NCI-H524 (cell line): ENCODE measurements at regions not wholly inside any gene's neighbourhood (a gene's known extent, or its start where the extent isn't known, plus 50 kb on each side); places are given as distances from the start of the nearest gene placed in this dataset.

ENCODE experiments used
- DNase-seq, 2 experiments: peaks; one replicate each; lab custom pipeline; 2025; lab: John Stamatoyannopoulos, UW

DNA sequence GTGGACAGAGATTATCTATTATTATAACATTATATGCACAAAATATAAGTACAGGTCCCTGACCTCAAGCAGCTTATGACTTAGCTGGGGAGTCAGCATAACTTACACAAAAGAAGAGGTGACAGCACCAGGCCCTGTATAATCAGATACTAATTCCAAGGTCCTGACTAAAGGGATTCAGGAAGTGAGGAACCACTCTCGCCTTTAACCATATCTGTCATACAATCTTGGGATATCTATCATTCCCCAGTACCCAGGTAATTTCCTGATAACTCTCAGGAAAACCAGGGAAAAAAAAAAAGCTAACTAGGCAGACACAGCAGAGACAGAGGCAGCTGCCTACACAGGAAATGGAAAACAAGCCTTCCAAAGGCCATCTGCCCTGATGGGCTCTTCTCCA is 78.5 kb upstream of the CAMK1G start:
- no peak for DNase-seq

- DNase-seq: no peak
Observed at GRCh38 chr1:209506101-209506500, 77.4 kb upstream of the CAMK1G start.

GRCh38 chr1:209509039-209509438 is 74.5 kb upstream of the CAMK1G start:
- no peak for DNase-seq

DNA sequence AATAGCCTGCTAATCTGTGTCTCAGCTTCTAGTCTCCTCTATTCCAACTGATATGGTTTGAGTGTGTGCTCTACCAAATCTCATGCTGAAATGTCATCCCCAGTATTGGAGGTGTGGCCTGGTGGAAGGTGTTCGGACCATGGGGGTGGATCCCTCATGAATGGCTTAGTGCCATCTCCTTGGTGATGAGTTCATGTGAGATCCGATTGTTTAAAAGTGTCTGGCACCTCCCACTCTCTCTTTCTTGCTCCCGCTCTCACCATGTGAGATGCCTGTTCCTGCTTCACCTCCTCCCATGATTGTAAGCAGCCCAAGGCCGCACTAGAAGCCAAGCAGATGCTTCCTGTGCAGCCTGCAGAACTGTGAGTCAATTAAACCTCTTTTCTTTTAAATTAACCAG is 73.5 kb upstream of the CAMK1G start:
- DNase-seq: no peak

DNA sequence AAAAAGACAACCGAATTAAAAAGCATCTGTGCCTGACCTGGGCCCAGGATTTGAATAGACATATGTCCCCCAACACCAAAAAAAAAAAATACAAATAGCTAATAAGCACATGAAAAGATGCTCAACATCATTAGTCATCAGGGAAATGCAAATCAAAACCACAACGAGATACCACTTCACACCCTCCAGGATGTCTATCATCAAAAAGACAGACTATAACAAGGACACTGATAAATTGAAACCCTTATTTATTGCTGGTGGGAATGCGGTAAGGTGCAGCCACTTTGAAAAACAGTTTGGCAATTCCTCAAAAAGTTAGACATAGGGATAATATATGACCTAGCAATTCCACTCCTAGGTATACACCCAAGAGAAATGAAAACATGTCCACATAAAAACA is 72.3 kb upstream of the CAMK1G start:
- DNase-seq: no peak

GRCh38 chr1:209512821-209513220 is 70.7 kb upstream of the CAMK1G start:
- no peak for DNase-seq

DNA sequence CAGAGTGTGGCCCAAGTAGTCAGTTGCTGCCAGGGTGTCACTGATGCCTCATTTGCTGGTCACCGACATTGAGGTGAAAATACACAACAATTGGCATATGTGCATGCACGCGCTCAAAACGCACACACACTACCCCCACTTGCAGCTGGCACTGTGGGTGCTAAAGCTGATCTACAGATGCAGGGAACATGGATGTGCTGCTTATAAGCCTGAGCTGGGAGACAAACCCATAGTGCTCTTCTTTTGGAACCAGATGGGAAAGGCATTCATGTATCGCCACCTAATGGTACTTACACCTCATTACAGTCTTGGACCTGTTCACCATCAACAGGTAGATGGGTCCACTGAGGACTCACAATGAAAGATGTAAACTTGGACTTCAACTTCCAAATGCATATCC is 70.3 kb upstream of the CAMK1G start:
- DNase-seq: peak in 1 of 2 experiments; percentile 56

GRCh38 chr1:209516771-209517680 is 66.5 kb upstream of the CAMK1G start:
- no peak for DNase-seq

GRCh38 chr1:209517681-209518050 is 65.8 kb upstream of the CAMK1G start:
- DNase-seq: no peak

DNA sequence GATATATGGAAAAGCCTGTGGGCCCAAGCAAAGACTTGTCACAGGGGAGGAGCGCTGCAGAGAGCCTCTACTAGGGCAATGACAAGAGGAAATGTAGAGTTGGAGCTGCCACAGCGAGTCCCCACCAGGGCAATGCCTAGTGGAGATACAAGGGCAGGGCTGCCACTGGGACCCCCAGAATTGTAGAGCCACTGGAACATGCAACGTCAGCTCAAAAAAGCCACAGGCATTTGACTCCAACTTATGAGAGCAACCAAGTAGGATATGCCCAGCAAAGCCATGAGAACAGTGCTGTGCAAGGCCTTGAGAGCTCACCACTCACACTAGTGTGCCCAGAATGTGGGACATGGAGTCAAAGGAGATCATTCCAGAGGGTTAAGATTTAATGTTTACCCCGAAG is 63.7 kb upstream of the CAMK1G start:
- no peak for DNase-seq

GRCh38 chr1:209522826-209523225 is 60.7 kb upstream of the CAMK1G start:
- no peak for DNase-seq

- DNase-seq: peak in 1 of 2 experiments; percentile 5
Observed at GRCh38 chr1:209526137-209526536, 57.4 kb upstream of the CAMK1G start.

DNA sequence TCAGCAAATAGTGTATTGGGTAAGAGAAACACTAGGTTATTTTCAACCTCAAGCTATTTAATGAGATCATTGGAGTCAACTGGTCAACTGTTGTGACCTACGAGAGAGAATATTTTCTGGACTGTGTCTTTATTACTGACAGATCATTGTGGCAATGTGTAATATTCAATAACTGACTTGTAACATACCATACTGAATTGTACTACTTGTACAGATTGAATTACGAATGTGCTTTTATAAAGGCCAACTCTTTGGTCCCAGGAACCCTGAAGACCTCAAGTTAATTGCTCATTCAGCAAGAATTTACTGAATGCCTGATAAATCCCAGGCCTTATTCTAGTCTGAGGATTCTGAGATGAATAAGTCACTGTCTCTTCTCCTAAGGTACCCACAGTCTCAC is 56.1 kb upstream of the CAMK1G start:
- no peak for DNase-seq

- DNase-seq: no peak
Observed at GRCh38 chr1:209527993-209528717, 55.4 kb upstream of the CAMK1G start.

DNA sequence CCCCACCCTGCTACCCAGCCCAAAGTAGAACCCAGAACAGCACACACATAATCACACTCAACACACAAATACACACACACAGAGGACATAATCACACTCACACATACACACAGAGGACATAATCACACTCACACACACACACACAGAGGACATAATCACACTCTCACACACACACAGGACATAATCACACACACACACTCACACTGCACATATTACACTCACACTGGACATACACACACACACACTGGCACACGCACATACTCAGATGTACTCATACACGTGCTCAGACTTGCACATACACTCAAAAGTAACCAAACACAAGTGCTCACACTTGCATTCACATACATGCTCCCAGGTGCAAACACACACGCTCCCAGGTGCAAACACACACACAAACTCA is 54.3 kb upstream of the CAMK1G start:
- DNase-seq: no peak

DNA sequence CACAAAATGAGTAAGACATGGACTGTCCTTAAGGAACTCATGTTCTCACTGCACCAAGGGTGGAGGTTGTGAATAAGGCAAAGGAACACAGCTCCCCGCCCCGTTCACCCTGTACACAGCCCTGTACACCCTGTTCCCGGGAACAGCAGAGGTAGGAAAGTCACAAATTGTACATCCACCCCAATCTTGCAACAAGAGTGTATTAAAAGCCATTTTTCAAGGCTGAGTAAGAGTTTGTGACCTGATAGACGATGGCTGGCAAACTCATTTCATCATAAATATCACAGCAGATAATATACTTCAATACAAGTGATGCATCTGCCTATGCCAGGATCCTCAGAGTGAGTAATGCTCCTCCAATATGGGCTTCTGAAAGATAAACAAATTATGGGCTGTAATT is 52.5 kb upstream of the CAMK1G start:
- DNase-seq: no peak

DNA sequence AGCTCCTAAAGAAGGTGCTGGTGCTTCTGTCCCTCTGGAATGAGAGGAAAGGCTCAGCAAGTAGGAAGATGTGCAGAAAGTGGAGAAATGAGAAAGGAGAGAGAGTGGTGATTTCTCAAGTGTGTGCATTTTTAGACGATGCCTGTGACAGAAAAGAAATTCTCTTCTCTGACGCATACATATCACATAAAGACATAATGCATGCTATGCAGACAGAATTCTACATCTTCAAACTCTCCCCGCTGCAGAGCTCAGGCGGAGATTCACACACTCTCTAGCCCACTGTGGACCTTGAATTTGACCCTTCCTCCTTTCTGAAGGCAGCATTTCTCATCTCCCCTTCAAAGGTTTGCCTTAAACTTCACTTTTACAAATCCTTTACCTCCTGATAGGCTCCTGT is 52.0 kb upstream of the CAMK1G start:
- DNase-seq: no peak
